ENCODE measurements at regions not wholly inside any gene's neighbourhood (a gene's known extent, or its start where the extent isn't known, plus 50 kb on each side); places are given as distances from the start of the nearest gene placed in this dataset.

DNA sequence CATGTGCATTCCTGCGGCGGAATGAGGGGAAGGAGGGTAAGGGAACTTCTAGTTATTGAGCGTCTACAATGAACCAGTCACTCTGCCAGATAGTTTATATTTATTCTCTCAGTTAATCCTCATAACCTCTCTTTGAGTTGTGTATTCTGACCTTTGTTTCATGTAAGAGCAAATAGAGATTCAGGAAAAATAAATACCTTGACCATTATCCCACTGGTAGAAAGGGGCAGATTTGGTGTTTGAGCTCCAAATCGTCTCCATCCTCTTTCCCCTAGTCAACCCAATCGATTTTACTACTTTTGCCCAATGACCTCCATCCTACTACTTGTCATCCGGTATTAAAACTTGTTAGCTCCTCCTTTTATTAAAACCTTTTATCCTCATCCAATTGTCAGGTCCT lies 157.1 kb upstream of the SESN3 start:
- intact Hi-C loops (cut with DNase I): no loop called here
- DNase-seq: no peak

DNA sequence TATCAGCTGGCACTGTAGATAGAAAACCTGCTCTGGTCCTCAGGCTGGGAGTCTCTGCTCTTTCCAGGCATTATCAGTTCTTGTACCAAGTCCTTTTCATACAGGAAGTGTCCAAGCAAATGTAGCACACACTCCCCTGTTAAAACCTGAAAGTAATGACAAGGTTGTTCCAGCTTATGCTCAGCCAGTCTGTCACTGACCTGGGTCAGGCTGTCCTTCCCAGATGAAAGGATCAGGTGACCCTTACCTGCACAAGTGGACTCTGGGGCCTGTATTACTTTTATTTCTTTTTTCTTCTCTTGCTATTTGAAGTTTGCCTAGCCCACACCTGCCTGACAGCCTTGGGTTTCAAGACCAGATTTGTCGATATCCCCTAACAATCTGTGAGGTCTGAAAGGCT lies 156.3 kb upstream of the SESN3 start:
- no peak for DNase-seq
- intact Hi-C loops (cut with DNase I): no loop called here

DNA sequence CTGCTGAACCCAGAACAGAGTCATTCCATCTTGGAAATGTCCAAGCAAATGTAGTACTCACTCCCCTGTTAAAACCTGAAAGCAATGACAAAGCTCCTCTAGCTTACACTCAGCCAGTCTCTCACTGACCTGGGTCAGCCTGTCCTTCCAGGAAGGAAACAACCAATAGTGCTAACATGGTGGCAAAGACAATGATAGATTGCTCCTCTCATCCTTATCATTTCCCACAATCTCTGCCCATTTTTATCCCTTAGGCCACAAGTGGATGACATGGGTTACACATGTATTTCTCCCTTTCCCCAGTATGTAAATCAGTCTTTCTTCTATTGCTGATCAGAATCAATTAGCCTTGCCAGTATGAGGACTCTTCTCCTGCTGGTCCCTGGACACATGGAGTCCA lies 154.6 kb upstream of the SESN3 start:
- no peak for DNase-seq
- intact Hi-C loops (cut with DNase I): no loop called here

DNA sequence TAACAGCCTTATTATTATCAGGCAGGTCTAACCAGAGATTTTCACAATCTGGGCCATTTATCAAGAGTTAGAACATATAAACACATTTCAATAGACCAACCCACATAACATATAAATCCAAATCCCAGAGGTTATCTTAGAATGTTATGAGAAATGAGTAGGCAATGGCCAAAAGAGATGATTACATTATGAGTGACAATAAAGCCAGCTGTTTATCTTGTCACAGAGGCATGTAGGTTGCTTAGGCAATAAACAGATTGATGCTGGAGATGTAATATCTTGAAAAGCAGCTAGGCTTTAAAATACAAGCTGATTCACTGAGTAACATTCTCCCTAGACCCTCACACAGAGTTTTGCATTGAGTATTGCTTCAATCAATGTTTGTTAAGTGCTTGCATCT lies 148.5 kb upstream of the SESN3 start:
- no peak for DNase-seq
- intact Hi-C loops (cut with DNase I): no loop called here

DNA sequence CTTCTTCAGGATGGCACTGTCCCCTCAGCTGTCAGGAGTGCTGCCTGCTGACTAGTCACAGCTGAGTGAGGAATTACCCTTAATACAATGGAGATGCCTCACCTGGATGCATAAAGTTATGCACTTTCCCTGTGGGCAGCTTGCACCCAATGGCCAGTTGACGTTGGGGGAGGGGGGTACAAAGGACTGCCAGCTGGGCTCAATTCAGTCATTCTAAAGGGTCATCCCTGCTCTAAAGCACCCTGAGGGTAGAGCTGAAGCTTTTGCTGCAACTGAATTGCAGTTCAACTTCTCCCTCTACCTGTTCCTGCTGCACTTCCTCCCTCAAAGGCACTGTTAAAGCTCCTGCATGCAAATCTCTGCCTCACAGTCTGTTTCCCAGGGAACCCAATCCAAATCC lies 147.8 kb upstream of the SESN3 start:
- intact Hi-C loops (cut with DNase I): no loop called here
- DNase-seq: no peak

DNA sequence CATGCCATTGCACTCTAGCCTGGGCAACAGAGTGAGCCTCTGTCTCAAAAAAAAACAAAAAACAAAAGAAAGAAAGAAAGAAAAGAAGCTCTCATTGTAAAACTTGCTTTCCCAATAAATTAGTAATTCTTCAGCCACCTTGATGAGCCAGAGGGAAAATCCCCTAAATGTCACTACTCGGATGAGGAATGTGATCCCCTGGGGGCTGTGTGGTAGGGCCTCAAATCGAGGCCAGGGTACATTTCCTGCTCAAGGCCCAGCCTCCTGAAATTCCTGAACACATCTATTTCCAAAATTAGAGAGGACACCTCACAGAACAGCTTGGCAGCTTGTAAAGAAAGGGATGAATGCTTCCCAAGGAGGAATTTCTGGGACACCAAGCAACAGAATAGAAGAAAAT lies 147.1 kb upstream of the SESN3 start:
- no peak for DNase-seq
- intact Hi-C loops (cut with DNase I): no loop called here

DNA sequence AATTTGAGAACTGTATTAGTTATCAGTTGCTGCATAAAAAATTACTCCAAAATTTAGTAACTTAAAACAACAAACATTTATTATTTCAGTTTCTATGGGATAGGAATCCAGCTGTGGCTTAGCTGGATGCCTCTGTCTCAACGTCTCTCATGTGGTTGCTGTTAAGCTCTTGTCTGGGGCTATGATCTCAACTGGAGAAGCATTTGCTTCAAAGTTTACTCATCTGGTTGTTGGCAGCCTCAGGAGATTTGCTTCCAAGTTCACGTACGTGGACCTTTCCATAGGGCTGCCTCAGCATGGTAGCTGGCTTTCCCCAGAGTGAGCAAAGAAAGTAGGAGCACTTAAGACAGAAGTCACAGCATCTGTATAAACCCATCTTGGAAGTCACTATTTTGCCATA lies 144.9 kb upstream of the SESN3 start:
- intact Hi-C loops (cut with DNase I): no loop called here
- DNase-seq: no peak

DNA sequence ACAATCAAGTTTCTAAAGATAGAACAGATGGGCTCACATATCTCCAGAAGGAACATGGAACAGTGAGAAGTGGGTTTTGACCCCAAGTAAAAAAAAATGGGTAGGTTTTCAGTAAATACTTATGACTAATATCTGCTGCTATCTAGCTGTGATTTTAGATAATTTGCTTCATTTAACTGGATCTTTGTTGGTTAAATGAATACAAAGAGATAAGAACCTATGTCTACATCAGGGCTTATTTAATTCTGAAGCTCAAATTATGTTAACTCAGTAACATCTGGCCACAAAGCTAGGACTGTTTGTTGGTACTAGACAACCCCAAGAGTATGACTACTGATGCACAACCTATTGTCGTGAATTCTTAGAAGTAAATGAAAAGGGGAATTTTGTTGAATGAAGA lies 144.4 kb upstream of the SESN3 start:
- intact Hi-C loops (cut with DNase I): no loop called here
- no peak for DNase-seq

DNA sequence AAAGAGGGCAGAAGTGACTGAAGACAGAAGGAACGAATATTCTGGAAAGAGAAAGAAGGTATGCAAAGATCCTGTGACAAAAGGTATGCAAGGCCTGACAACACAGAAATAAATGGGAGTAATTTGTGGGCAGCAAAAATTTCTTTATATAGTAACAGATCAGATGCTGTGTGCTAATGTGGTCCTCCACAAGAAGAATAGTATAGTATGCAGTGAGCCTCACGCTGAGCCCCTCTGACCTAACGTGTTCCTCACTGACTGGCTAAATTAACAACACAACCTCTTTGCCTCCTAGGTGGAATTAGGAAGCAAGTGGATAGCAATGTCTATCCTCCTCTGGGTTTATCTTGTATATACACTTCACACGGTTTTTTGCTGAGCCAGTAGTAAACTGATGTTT lies 143.1 kb upstream of the SESN3 start:
- DNase-seq: no peak
- intact Hi-C loops (cut with DNase I): no loop called here

DNA sequence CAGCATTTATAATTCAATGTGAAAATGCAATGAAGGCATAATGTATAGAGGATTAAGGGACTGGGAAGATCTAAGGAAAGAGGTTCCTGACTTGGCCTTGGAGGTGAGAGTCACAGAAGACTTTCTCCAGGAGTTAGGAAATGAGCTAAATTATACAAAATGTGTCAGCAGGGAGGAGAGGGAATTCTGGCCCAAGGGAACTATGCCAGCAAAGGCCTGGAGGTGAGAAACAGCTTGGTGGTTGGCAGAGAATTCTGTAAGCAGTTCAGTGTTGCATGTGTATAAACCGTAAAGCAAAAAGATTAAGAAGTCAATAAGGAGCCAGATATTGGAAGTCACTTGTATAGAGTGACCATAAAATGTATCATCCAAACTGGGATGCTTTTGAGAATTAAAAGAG lies 142.2 kb upstream of the SESN3 start:
- intact Hi-C loops (cut with DNase I): no loop called here
- no peak for DNase-seq

DNA sequence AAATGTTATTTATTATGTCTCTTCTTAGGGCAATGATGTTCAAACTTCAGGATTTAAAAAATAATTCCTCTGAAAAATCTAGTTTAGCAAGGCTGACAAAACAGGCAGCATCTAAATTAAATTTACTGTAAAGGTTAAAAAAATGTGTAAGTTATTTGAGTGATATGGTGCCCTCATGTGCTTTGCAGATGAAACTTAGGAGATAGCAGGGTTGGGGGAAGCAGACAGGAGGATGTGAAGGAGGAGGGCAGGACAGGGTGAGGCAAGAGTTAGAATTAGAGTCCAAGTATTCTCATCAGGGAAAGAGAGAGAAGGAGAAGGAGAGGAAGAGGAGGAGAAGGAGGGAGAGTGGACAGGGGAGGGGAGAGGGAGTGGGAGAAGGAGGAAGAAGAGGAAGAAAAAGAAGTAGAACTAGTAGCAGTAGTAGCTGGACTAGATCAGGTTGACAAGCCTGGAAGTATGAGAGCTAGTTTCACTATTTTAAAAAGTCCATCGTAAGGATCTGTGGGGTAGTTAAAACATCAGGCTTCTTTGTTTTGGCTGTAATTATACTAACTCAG lies 141.2 kb upstream of the SESN3 start:
- DNase-seq: no peak
- intact Hi-C loops (cut with DNase I): no loop called here

DNA sequence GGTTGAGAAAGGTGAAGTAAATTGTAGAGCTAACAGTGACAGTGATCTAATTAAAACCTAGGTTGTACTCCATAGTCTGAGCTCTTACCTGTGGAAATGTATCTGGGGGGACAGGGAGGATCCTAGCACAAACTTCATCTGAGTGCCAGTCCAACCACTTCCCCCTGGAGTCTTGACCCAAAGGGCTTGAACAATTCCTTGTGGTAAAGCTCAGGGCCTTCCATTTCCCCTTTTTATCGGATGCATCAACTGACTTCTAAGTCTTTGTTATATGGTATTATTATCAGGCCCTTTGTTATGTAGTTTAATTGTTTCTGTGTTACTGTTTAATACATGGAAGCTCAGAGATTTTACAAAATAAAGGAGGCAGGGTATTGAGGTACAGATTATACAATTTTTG lies 140.2 kb upstream of the SESN3 start:
- intact Hi-C loops (cut with DNase I): no loop called here
- no peak for DNase-seq

DNA sequence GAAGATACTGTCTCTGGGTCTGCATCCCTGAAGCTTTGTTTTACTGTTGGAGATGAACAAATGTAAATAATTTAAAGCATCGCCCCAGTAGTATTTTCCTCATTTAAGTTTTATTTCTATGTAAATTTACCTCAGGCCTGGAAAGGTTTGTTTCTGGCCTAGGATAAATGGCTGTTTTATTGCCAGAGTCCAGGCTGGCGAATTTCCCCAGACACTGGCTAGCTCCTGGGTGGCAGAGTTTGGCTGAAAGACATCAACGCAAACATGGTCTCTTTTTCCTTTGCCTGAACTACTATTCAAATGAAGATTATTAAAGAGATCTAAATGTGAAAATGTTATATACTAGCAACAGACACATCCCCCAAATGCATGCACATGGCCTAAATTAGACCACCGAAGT lies 136.7 kb upstream of the SESN3 start:
- intact Hi-C loops (cut with DNase I): no loop called here
- no peak for DNase-seq

DNA sequence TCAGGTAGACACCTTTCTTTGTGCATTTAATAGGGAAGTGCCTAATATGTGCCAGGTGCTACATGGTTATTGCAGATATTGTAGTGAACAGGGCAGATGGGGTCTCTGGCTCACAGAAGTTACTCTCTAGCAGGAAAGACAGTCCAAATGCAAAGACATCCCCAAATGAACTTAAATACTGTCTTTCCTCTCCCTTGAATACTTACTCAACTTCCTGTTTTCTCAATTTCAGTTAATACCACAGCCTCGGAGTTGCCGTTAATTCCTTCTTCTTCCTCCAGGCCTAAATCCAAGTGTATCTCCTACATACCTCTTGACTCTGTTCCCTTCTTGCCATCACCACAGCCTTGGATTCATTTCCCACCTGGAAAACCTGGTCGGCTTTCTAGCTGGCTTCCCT lies 134.3 kb upstream of the SESN3 start:
- intact Hi-C loops (cut with DNase I): no loop called here
- DNase-seq: no peak

DNA sequence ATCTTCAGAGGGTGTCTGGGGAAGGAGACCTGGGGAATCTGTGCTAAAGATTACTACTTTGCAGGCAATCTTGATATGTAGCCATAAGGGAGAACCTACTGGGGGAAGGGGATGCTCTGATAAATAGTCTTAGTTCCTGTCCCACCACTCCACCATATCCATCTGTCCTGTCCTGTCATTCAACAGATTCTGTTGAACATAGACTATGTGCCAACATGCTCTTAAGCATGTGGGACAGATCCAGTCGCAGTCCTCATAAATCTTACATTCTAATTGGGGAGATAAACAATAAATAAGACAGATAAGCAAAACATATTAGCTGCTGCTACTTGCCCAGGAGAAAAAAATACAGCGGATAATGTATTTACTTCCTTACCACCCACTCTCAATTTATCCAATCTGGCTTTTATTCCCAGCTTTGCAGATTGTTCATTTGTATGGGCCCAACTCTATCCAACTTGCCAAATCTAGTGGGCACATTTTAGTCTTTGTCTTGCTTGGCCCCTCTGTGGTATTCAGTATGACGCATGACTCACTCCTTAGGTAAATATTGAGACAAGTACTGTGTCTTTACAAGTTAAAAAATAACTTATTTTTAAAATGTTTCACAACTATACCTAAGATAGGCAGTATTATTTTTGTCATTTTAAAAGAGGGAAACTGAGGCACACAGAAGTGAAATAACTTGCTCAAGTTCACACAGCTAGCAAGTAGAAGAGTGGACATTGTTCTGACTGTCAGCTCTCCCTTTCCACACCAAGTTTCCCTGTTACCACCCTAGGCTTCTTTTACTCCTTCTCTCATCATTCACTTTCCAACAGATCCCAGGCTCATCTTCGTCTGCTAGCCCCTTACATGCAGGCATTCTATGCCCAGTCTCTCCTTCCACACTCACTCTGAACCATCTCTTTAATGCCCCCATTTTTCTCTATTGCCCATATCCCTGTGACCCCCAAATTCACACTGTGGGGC lies 133.6 kb upstream of the SESN3 start:
- no peak for DNase-seq
- intact Hi-C loops (cut with DNase I): no loop called here

DNA sequence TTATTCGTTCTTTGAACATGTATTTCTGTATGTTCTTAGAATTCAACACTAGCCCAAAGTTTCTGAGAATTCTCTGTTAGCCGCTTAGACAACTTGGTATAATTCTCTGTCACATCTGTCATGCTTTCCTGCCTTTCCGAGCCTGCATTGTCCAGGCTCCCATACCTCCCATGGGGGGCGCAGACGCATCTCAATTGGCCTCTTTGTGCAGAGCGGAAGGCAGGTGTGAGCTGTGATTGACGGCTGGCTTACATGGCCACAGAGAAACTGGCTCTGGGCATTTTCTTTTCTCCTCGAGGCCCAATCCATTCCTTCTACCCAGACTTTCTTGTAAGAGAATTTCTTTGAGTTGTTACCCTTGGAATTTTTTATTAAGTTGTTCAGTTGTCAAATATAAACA lies 132.7 kb upstream of the SESN3 start:
- intact Hi-C loops (cut with DNase I): no loop called here
- no peak for DNase-seq

DNA sequence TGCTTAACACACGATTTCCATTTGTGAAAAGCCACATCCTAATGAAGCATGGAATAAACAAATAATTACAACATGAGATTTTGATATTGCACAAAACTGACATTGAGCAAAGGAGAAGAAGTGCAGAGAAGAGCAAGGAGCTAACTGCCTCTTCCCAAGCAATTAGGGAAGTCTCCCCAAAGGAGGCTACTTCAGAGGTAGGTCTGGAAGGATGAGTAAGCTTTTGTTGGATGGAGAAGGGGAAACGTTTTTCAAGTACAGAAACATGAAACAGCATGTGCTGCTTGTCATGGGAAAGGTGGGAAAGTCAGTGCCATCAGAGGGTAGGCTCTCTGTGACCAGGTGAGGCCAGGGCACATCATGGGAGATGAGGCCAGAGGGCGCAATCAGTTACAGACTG lies 132.2 kb upstream of the SESN3 start:
- intact Hi-C loops (cut with DNase I): no loop called here
- DNase-seq: no peak

DNA sequence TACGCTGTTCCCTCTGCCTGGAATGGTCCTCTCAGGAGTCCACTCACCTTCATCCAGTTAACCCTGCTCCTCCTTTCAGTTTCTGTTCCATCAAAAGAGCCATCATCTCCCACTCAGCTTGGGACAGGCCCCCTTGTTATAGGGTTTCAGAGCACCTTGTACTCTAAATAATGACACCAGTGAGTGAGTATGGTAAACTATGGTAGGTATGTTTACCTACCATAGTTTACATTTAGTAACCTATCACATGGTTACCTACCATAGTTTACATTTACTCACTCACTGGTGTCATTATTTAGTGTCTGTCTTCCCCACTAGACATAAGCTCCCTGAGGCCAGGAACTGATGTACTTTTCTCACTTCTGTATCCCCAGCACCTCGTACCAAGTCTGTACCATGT lies 130.2 kb upstream of the SESN3 start:
- no peak for DNase-seq
- intact Hi-C loops (cut with DNase I): no loop called here

DNA sequence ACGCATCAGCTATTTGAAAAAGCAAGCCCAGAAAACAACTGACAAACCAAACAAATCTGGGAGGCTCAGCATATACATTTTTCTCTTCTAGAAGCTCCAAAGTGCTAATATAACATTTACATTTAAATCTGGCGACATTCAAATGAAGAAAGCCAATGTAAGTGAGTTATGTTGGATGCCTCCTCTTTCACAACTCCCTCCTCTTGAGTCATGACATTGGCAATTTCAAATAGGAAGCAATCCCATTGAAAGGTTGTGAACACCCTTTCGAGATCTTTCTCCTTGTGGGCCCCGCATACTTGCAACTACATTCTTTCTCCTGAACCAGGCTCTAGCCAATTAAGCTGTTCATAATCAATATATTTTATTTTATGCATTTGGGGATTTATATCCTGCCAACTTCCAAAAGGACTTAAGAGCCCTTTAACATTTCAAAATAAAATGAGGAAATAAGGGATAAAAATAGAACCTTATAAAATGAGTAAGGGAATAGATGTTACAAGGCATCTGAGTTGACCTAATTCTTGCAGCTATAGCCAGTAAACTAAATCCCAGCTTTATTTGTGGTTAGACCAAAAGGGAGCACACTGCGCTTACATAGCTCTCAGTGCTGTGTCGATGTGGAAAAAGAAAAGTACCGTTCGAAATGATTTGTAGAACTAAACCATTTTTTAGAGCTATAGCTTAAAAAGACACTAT lies 129.5 kb upstream of the SESN3 start:
- no peak for DNase-seq
- intact Hi-C loops (cut with DNase I): no loop called here

DNA sequence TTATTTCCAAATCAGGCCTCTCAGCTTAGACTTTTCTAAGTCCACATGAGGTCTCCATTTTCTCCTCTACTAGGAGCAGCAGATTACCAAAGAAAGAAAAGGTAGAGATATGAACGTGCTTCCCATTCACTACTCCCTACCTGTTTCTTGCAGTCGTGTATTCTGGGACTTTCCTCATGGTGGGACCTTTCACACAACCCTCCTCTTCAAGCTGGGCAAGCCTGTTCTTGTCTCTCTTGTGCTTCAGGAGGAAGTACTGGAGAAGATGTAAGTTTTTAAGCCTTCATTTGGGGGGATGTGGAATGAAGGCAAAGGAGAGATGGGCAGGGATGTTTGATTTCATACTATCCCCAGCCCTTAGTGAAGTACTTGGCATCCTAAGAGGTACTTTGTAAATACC lies 128.8 kb upstream of the SESN3 start:
- intact Hi-C loops (cut with DNase I): no loop called here
- no peak for DNase-seq

DNA sequence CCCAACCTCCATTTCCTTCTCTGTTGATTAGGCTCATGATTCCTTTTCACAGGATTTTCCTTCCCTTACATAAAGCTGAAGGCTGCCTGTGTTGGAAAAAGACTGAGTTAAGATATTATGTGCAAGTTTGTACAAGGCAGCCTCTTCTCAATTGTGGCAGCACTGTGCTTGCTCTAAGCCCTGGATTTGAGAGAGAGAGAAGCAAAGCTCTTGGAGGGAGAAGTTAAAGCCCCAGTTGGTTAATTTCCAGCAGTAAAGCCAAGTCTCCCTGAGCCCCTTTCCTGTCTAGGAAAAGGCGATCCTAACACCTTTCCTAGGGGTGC lies 128.3 kb upstream of the SESN3 start:
- no peak for DNase-seq
- intact Hi-C loops (cut with DNase I): no loop called here

Data from head of caudate nucleus (tissue), 42 donors.